ENCODE measurements at regions not wholly inside any gene's neighbourhood (a gene's known extent, or its start where the extent isn't known, plus 50 kb on each side); places are given as distances from the start of the nearest gene placed in this dataset.

- TF ChIP-seq CTCF (IDR thresholded peaks at IDR 0.05) (no peak), EZH2 (IDR thresholded peaks at IDR 0.05; ENCODE audit: borderline replicate concordance, insufficient read depth, low read depth, low read length, poor library complexity, severe bottlenecking) (no peak)
These were observed 650.8 kb upstream of the KIRREL3 start for GRCh38 chr11:127651175-127651887.

Measured in B cell (primary cell).